HG03159 (cell line): ENCODE measurements at regions not wholly inside any gene's neighbourhood (a gene's known extent, or its start where the extent isn't known, plus 50 kb on each side); places are given as distances from the start of the nearest gene placed in this dataset.
"Not testable (repeated sequence)": the region's sequence is repeated elsewhere in the genome, so short reads cannot be mapped to it uniquely, and the experiment has no call there.

Source experiments
- ATAC-seq: cut with Tn5 transposase; IDR thresholded peaks from one replicate; pipeline ENCODE4 v1.9.1; 2021; ENCODE audit warnings: mild to moderate bottlenecking, moderate library complexity; ENCODE audit not compliant: unreplicated experiment

DNA sequence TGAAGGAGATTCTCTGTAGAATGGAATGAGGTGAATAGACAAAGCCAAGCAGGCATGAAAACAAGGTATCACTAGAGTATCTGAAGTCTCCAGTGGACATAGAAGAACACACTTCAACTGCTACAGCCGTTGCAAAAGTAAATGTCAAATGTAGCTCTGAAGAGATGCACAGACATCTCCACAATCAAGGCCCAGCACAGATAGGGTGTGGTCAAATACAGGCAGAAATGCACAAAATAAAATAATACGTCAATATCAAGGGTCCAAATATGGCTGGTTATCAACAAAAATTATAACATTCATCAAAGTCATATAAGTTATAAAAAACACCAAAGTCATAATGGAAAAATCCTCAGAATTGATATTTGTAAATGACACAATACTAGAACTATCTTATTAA lies 1107.3 kb downstream of the TMEM121 start:
- no peak for ATAC-seq

- ATAC-seq: no peak
These were observed 1109.2 kb downstream of the TMEM121 start for GRCh38 chr14:106635569-106635968.

DNA sequence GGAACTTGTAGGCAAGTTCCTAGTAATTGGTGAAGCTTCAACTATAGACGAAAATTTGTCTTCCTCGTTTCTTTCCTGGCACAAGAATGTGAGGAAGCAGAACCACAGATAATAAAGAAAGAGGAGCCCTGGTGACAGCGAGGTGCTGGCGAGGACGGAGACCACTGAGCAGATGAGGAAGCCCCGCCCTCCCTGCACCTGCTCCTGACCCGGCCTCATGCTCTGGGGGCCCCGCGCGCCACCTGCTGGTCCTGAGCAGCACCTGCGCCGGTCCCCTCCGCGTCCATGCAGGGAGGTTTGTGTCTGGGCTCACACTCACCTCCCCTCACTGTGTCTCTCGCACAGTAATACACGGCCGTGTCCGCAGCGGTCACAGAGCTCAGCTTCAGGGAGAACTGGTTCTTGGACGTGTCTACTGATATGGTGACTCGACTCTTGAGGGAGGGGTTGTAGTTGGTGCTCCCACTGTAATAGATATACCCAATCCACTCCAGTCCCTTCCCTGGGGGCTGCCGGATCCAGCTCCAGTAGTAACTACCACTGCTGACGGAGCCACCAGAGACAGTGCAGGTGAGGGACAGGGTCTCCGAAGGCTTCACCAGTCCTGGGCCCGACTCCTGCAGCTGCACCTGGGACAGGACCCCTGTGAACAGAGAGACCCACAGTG lies 1112.5 kb downstream of the TMEM121 start:
- ATAC-seq: not testable (repeated sequence)

DNA sequence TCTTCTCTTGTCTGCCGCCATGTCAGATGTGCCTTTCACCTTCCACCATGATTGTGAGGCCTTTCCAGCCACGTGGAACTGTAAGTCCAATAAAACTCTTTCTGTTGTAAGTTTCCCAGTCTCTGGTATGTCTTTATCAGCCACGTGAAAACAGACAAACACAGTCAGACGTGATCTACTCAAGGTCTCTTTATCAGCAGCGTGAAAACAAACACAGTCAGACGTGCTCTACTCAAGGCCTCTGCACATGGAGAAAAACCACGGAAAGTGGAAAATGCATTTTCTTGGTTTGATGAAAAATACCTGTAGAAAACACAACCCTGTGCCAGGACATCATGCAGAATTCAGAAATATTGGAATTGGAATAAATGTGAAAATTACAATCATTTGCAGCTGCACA lies 1115.7 kb downstream of the TMEM121 start:
- ATAC-seq: no peak

GRCh38 chr14:106642971-106643370 lies 1116.6 kb downstream of the TMEM121 start:
- not testable (repeated sequence) for ATAC-seq

- ATAC-seq: not testable (repeated sequence)
These were observed 1122.5 kb downstream of the TMEM121 start for GRCh38 chr14:106648874-106649273.

DNA sequence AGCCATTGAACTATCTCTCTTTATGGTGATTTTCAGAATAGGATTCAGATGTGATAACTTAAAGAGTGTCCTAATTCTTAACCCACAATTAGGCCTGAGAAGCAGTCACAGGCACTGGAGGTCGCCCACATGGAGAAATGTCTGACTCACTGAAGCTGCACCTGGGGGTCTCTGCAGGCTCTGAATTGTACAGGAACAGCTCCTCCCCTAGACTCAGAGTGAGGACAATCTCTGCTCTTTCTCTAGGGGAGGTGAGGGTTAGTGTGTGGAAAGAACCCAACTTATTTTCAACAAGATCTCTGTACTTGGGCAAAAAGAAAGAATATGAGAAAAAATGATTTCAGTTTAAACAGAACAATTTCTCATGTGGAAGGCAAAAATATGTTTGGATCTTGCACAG lies 1124.6 kb downstream of the TMEM121 start:
- ATAC-seq: no peak

- no peak for ATAC-seq
These were observed 1126.1 kb downstream of the TMEM121 start for GRCh38 chr14:106652494-106652893.

GRCh38 chr14:106657460-106657859 lies 1131.1 kb downstream of the TMEM121 start:
- no peak for ATAC-seq

GRCh38 chr14:106658066-106658860 lies 1131.9 kb downstream of the TMEM121 start:
- ATAC-seq: not testable (repeated sequence)

DNA sequence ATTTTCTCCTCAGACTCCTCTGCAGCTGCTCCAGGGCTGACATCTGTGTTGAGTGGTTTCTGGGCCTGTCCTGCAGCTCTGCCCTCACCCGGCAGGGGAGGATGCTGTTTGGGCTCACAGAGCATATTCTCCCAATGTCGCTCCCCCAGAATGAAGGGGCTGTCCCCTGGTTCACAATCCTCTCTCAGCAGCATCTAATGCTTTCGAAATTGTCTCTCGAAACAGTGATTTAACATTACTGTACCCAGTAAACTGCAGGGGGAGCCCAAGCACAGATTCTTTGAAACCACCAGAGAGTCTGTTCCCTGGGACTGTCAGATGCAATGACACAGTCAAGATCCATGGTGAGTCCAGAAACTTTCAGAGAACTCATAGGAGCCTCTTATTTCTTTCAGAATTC lies 1135.2 kb downstream of the TMEM121 start:
- ATAC-seq: not testable (repeated sequence)

GRCh38 chr14:106662936-106663550 lies 1136.7 kb downstream of the TMEM121 start:
- ATAC-seq: no peak

DNA sequence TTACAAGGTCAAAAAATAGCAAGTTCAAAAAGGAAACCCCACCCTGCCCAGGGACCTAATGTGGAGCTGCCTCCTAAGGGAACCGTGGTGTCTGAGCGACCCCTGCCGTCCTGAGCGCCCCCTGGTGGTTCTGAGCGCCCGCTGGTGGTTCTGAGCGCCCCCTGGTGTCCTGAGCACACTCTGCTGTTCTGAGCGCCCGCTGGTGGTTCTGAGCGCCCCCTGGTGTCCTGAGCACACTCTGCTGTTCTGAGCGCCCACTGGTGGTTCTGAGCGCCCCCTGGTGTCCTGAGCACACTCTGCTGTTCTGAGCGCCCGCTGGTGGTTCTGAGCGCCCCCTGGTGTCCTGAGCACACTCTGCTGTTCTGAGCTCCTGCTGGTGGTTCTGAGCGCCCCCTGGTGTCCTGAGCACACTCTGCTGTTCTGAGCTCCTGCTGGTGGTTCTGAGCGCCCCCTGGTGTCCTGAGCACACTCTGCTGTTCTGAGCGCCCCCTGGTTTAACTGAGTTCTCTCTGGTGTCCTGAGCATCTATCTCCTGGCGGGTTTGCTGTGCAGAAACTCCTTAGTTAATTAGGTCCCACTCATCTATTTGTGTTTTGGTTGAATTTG lies 1137.5 kb downstream of the TMEM121 start:
- ATAC-seq: peak; percentile 57

DNA sequence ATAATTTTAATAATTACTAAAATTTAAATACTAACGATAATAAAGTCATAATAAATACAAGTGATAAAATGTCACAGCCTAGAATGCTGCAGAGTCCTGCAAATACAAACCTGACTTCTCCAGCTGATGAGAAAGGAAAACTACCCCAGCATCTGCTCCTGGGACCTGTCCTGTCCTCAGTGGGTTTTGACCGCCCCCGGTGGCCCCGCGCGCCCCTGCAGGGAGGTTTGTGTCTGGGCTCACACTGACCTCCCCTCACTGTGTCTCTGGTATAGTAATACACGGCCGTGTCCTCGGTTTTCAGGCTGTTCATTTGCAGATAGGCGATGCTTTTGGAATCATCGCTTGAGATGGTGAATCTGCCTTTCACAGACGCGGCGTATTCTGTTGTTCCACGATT lies 1139.4 kb downstream of the TMEM121 start:
- ATAC-seq: no peak

GRCh38 chr14:106666341-106666740 lies 1140.0 kb downstream of the TMEM121 start:
- ATAC-seq: no peak

DNA sequence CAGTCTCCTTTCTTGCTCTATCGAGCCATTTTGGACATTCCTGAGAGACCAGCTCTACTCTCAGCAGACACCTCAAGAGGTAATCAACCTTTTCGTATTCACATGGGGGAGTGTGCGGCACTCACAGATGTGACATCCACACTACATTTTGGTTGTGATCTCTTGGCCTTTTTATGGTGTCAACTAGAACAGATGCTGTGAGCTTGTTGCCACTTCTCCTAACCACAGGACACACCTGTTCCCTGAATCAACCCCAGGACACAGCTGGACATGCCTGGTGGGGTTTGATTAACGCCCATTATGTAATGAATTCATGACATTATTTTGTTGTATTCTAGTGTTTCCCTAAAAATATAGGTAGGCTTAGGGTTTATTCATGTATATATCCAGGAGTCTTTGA lies 1143.6 kb downstream of the TMEM121 start:
- no peak for ATAC-seq

- ATAC-seq: not testable (repeated sequence)
These were observed 1147.7 kb downstream of the TMEM121 start for GRCh38 chr14:106674093-106674492.

GRCh38 chr14:106674509-106675125 lies 1148.2 kb downstream of the TMEM121 start:
- ATAC-seq: not testable (repeated sequence)

GRCh38 chr14:106675716-106676115 lies 1149.3 kb downstream of the TMEM121 start:
- not testable (repeated sequence) for ATAC-seq

DNA sequence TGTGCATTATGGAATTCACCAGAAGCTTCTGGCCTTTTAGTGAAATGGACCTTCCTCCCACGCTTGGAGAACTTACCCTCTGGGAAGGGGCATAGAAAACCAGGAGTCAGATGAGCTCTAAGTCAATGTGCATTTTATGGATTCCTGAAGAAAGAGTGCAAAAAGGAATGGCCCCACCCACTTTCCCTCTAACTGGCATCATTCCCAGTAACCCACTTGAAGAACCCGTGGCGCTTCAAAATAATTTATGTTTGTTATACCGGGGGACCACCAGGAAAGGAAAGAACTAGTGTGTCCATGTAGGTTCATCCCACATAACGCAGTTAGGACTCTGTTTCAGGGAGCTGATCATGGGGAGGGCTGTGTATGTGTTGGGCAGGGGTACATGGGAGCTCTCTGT lies 1153.4 kb downstream of the TMEM121 start:
- ATAC-seq: no peak

GRCh38 chr14:106681161-106681560 lies 1154.8 kb downstream of the TMEM121 start:
- no peak for ATAC-seq
